ENCODE measurements at regions not wholly inside any gene's neighbourhood (a gene's known extent, or its start where the extent isn't known, plus 50 kb on each side); places are given as distances from the start of the nearest gene placed in this dataset.

- TF ChIP-seq CTCF (IDR thresholded peaks at IDR 0.05; ENCODE audit: control extremely low read depth, extremely low read depth, low read depth, missing control alignments) = no peak
- ChIA-PET POLR2A (no interaction called here), CTCF (interaction anchor here (1.1 kb wide), 1 partner anchor 82 kb away, joined by 3 read pairs; no protein-coding TSS in a partner anchor)
- DNase-seq (ENCODE audit: extremely low spot score) = no peak
Observed at GRCh38 chr2:238696786-238697185, 151.1 kb upstream of the TWIST2 start.

GRCh38 chr2:238697193-238698071 is 150.5 kb upstream of the TWIST2 start:
- ChIA-PET CTCF (interaction anchor here (1.1 kb wide), 1 partner anchor 81 kb away, joined by 3 read pairs; no protein-coding TSS in a partner anchor), POLR2A (no interaction called here)
- no peak for TF ChIP-seq CTCF (IDR thresholded peaks at IDR 0.05; ENCODE audit: control extremely low read depth, extremely low read depth, low read depth, missing control alignments)
- DNase-seq (ENCODE audit: extremely low spot score) = no peak

DNA sequence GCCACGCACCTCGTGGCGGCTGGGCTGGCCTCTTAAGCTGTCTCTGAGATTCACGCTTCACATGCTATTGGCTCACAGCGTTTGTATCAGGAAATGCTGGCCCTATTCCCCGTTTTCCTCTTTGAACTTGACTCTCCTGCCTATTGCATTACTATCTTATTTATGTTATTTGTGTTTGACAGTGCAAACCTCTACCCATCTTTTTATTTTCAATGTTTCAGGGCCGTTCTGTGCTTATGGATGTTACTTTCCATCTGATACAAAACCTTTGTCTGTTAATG is 149.9 kb upstream of the TWIST2 start:
- POLR2A ChIA-PET = no interaction called here
- CTCF ChIA-PET = no interaction called here
- TF ChIP-seq CTCF (IDR thresholded peaks at IDR 0.05; ENCODE audit: control extremely low read depth, extremely low read depth, low read depth, missing control alignments) = no peak
- DNase-seq (ENCODE audit: extremely low spot score) = no peak

DNA sequence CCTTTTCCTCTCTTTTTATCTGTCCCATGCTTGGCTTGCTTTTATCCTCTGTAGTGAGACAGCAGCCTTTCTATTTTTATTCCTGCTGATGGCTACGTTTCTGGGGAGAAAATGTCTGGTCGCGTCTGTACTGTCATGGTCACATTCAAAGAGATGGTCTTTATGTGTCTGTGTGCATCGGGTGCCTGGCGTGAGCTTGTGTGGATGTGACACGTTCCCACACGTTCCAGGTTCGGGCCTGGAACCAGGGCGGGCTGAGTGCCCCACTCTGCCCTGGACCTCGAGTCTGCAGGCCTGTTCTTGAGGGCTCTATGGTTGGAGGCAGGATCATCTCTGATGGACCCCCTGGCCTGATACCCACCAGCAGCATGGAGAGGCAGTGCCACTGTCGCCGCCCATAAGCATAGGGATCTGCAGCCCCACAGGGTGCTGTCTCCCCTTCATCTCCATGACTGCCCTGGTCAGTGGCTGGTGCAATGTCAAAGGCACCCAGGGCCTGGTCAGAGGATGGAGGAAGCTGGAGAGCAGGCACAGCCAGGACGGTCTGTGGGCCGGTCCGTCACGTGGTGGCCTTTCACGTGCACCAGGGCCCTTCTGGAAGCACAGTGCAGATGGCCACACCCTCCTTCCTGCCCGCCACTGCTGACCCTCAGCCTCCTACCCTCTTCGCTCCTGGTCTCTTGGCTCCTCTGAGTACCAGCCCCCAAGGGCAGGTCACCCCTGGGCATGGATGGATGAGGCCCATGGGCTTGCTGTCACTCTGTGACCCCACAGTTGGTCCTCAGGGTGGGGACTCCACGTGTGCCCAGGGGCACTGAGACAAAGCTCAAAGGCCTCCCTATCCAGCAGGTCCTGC is 149.2 kb upstream of the TWIST2 start:
- no peak for DNase-seq (ENCODE audit: extremely low spot score)
- CTCF ChIA-PET = no interaction called here
- no peak for TF ChIP-seq CTCF (IDR thresholded peaks at IDR 0.05; ENCODE audit: control extremely low read depth, extremely low read depth, low read depth, missing control alignments)
- POLR2A ChIA-PET = no interaction called here

DNA sequence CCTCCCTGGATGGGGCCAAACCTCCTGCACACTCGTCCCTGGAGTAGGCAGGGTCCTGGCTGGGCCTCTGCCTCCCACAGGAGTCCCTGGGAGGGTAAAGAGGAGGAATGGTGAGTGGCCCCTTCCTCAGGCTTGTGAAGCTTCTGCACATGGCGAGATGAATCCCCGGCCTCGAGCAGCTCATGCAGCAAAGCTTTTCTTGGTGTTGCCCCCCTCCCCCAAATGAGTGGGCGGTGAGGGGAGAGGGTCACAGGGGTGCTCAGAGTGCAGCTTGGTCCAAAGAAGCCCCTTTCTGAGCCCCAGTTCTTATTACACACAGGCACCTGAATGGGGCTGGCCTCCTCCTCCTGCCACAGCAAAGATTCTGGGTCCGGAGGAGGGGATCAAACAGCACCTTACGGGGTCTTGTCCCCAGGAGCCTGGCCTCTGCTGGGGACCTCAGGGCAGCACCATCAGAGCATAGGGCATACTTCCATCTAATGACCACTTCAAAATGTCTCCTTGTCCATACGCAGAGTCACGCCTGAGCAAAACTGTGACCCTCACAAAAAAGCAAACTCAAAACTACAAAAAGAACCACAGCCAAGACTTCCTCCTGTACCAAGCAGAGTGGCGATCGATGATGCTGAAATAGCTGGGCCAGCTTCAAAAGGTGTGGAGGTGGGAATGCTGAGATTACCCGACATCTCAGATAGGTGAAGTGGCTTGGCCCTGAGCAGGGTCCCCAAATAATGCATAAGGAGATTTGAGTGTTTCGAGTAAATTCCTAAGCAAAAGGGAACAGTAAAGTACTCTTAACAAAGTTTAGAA is 148.4 kb upstream of the TWIST2 start:
- no peak for DNase-seq (ENCODE audit: extremely low spot score)
- POLR2A ChIA-PET = no interaction called here
- no peak for TF ChIP-seq CTCF (IDR thresholded peaks at IDR 0.05; ENCODE audit: control extremely low read depth, extremely low read depth, low read depth, missing control alignments)
- CTCF ChIA-PET = no interaction called here

DNA sequence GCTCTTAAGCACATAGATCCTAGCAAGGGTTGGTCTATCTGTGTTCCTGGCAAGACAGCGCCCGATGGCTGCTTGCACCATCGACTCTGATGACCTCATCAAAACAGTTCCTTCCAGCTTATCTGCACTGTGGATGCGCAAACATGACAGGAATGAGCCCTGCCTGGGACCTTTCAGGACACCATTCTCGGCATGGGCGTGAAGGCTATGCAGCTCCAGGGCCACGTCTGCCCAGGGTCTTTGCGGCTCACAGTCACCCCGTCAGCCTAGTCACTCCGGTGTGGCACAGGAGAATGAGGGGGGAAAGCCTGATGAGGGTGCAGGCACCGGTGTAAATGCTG is 147.8 kb upstream of the TWIST2 start:
- ChIA-PET POLR2A (no interaction called here), CTCF (no interaction called here)
- no peak for TF ChIP-seq CTCF (IDR thresholded peaks at IDR 0.05; ENCODE audit: control extremely low read depth, extremely low read depth, low read depth, missing control alignments)
- DNase-seq (ENCODE audit: extremely low spot score) = no peak
